OCI-LY7 (cell line): ENCODE measurements at regions not wholly inside any gene's neighbourhood (a gene's known extent, or its start where the extent isn't known, plus 50 kb on each side); places are given as distances from the start of the nearest gene placed in this dataset.
"Not testable (repeated sequence)": the region's sequence is repeated elsewhere in the genome, so short reads cannot be mapped to it uniquely, and the experiment has no call there.

Experiments
- EZH2phosphoT487 ChIP-seq: fragments of 200-600 bp; sonication (generic); IDR thresholded peaks from 2 replicates; pipeline ENCODE4 v1.6.1; 2018; ENCODE audit warnings: low read depth, borderline replicate concordance, mild to moderate bottlenecking, mixed run types, antibody characterized with exemption, low read length, moderate library complexity, mixed read lengths
- TF ChIP-seq, protein P1 (sequence below): fragments of 200-600 bp; sonication (generic); conservative IDR thresholded peaks from 2 replicates; pipeline ENCODE4 v1.5.1; 2014; ENCODE audit warnings: mild to moderate bottlenecking, antibody characterized with exemption, low read length, moderate library complexity, mixed read lengths

DNA sequence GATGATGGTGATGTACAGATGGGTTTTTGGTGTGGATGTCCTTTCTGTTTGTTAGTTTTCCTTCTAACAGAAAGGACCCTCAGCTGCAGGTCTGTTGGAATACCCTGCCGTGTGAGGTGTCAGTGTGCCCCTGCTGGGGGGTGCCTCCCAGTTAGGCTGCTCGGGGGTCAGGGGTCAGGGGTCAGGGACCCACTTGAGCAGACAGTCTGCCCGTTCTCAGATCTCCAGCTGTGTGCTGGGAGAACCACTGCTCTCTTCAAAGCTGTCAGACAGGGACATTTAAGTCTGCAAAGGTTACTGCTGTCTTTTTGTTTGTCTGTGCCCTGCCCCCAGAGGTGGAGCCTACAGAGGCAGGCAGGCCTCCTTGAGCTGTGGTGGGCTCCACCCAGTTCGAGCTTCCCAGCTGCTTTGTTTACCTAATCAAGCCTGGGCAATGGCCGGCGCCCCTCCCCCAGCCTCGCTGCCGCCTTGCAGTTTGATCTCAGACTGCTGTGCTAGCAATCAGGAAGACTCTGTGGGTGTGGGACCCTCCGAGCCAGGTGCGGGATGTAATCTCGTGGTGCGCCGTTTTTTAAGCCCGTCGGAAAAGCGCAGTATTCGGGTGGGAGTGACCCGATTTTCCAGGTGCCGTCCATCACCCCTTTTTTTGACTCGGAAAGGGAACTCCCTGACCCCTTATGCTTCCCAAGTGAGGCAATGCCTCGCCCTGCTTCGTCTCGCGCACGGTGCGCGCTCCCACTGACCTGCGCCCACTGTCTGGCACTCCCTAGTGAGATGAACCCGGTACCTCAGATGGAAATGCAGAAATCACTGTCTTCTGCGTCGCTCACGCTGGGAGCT, 408.2 kb downstream of the LNPK start:
- TF ChIP-seq, protein P1, sequence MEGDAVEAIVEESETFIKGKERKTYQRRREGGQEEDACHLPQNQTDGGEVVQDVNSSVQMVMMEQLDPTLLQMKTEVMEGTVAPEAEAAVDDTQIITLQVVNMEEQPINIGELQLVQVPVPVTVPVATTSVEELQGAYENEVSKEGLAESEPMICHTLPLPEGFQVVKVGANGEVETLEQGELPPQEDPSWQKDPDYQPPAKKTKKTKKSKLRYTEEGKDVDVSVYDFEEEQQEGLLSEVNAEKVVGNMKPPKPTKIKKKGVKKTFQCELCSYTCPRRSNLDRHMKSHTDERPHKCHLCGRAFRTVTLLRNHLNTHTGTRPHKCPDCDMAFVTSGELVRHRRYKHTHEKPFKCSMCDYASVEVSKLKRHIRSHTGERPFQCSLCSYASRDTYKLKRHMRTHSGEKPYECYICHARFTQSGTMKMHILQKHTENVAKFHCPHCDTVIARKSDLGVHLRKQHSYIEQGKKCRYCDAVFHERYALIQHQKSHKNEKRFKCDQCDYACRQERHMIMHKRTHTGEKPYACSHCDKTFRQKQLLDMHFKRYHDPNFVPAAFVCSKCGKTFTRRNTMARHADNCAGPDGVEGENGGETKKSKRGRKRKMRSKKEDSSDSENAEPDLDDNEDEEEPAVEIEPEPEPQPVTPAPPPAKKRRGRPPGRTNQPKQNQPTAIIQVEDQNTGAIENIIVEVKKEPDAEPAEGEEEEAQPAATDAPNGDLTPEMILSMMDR = not testable (repeated sequence)
- not testable (repeated sequence) for TF ChIP-seq EZH2phosphoT487
